ENCODE measurements at regions not wholly inside any gene's neighbourhood (a gene's known extent, or its start where the extent isn't known, plus 50 kb on each side); places are given as distances from the start of the nearest gene placed in this dataset.

DNA sequence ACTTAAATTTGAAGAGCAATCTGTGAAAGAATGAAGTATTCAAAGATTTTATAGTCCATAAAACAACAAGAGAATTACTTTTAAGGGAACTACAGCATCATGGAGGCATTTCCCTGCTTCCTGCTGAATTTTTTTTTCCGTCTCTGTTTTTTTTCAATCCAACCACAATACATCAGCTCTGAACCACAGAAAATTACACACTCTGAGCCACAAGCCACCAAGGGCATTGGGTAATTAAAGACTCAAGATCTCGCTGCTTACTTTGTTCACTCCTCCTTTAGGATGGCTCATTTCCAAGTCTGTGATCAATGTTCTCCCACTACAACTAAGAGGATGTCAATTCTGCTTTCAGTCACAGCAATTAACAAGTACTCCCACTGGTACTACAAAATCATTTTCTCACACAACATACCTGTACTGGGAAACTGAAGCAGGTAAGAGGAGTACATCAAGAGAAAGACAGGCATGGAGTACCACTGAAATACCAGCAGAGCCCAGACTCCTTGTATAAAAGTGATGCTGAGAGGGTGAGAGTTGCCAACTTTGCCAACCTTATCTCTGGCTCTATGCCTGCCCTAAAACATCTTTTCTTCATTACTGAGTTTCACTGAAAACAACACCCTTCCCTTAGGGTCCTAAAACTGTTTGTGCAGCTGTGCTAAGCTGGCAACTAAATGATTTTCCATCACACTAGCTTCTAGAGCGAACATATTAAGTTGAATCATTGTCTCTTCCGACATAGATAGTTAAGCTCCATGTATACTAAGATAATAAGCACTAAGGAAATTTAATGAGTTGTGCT lies 105.8 kb upstream of the MAGEB18 start:
- DNase-seq (ENCODE audit: low spot score): no peak

DNA sequence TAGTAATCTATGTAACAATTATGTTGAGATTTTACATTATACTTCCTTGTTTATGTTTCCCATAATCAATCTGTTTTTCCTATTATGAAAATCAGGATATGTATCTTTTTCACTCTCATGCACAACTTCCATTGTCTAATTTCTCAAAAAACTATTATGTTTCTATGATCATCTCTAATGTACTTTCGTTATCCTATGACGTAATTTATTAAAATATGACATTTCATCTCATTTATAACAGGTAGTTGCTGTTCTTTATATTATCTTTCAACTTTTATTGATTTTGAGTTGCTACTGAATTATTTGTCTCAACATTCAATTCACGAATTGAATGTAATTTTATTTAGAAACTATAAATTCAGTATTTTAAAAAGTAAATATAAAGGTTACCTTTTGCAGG lies 100.8 kb upstream of the MAGEB18 start:
- DNase-seq (ENCODE audit: low spot score): no peak

DNA sequence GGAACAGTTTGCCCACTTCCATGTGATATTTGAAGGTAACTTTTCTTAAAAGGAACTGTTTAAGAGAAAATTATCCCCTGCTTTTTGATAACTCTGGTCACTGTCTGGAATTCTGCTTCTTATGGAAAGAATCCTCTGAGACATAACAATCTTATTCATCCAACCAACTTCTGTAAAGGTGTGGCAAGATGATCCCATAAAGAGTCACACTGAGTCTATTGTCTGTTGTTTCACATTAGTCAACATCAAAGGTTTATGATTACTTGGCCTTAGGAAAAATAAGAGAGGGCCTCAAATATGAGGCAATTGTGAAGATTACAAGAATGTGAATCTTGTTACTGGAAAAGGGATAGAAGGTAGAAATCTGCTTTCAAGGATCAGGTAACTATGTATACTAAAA lies 88.0 kb upstream of the MAGEB18 start:
- no peak for DNase-seq (ENCODE audit: low spot score)

DNA sequence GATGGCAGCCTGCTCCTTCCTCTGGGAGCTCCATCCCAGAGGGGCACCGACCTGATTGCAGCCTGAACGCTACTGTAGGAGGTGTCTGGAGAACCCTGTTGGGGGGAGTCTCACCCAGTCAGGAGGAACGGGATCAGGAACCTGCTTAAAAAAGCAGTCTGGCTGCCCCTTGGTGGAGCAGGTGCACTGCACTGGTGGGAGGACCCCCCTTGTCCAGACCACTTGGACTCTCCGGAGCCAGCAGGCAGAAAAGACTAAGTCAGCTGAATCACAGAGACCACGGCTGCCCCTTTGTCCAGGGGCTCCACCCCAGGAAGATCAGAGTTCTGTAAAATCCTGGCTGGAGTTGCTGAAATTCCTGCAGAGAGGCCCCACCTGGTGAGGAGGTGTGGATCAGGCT lies 67.3 kb upstream of the MAGEB18 start:
- DNase-seq (ENCODE audit: low spot score): no peak

DNA sequence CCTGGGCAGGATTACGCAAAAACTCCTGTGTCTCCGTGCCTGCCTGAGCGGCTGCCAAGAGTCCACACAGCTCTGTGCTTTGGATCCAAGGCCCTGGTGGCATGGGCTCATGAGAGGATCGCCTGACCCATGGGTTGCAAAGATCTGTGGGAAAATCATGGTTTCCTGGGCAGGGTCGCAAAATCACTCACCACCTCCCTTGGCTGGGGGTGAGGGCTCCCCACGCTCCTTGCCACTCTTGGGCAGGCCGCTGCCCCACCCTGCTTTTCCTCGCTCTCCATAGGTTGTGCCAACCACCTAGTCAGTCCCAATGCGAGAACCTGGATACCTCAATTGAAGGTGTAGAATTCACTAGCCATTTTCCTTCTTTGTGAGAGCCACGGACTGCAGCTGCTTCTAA lies 66.5 kb upstream of the MAGEB18 start:
- DNase-seq (ENCODE audit: low spot score): no peak

DNA sequence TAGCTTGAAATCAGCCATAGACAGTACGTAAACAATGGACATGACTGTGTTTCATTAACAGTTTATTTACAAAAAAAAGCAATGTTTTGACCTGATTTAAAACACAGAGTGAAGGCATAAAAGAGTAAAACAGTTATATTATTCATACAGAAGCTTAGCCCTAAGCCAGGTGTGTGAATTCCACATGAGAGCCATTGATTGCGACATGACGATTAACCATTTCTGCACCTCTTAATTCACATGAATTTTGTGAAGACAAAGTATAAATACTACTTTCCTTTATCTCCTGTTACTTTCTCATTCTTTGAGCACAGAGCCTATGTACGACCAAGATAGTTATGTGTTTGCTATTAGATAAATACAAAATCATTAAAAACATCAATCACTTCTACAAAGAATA lies 55.0 kb upstream of the MAGEB18 start:
- DNase-seq (ENCODE audit: low spot score): no peak

All from globus pallidus (tissue), 1 donor.